ENCODE measurements at regions not wholly inside any gene's neighbourhood (a gene's known extent, or its start where the extent isn't known, plus 50 kb on each side); places are given as distances from the start of the nearest gene placed in this dataset.

GRCh38 chr16:62829607-62830006, 793.4 kb upstream of the CDH8 start:
- TF ChIP-seq CTCF (IDR thresholded peaks at IDR 0.05; ENCODE audit: poor library complexity): no peak
- no peak for TF ChIP-seq EZH2phosphoT487 (IDR thresholded peaks at IDR 0.05; ENCODE audit: low read depth, severe bottlenecking, unreplicated experiment)
